CD4-positive, alpha-beta T cell treated with Interferon alpha-2 for 1 hour (primary cell): ENCODE measurements at regions not wholly inside any gene's neighbourhood (a gene's known extent, or its start where the extent isn't known, plus 50 kb on each side); places are given as distances from the start of the nearest gene placed in this dataset.
"Not testable (repeated sequence)": the region's sequence is repeated elsewhere in the genome, so short reads cannot be mapped to it uniquely, and the experiment has no call there.

Experiments
- DNase-seq, 2 donors: peaks; one replicate each; pipeline ENCODE4 v3.0.0-alpha.2; 2020 to 2022

- DNase-seq: no peak
Measured at GRCh38 chr11:87454241-87454640, 416.5 kb downstream of the TMEM135 start.

- no peak for DNase-seq
Measured at GRCh38 chr11:87453531-87454089, 415.9 kb downstream of the TMEM135 start.

- DNase-seq: not testable (repeated sequence)
Measured at GRCh38 chr11:87452025-87452424, 414.3 kb downstream of the TMEM135 start.

- no peak for DNase-seq
Measured at GRCh38 chr11:87451395-87451794, 413.7 kb downstream of the TMEM135 start.

- no peak for DNase-seq
Measured at GRCh38 chr11:87447606-87448005, 409.9 kb downstream of the TMEM135 start.

DNA sequence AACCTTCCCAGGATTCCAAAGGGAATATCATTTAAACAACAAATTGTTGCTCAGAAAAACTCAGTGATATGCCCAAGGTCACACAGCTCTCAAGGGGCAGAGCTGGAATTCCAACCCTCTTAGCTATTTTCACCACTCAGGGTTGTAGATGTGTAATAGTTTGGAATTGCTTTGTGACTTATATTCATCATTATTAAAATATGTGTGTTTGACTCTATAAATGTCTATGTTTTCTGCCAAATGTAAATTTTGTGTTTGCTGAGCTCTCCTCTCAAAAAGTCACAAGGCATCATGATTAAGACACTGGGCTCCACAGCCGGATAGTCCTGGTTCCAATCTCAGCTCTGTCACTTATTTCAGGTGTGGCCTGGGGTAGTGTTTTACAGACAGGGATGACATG, 407.3 kb downstream of the TMEM135 start:
- DNase-seq: no peak

- no peak for DNase-seq
Measured at GRCh38 chr11:87443707-87444106, 406.0 kb downstream of the TMEM135 start.

- DNase-seq: no peak
Measured at GRCh38 chr11:87440076-87440770, 402.5 kb downstream of the TMEM135 start.

- no peak for DNase-seq
Measured at GRCh38 chr11:87438416-87438815, 400.7 kb downstream of the TMEM135 start.

DNA sequence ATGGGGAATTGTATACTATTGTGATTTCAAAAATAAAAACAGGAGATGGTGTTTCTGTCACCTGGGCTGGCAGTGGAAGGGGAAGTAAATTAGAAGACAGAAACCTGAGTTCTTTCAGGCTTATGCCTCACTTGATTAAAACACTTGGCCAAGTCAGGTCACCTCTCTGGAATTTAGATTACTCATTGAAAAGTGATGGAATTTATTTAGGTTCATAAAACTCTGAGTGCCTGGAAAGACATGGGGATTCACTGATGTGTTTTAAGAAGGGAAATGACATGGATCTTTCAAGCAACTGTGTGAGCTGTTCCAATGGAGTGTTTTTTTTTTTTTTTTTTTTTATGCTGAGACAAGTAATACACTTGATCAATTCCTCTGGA, 400.1 kb downstream of the TMEM135 start:
- DNase-seq: no peak

DNA sequence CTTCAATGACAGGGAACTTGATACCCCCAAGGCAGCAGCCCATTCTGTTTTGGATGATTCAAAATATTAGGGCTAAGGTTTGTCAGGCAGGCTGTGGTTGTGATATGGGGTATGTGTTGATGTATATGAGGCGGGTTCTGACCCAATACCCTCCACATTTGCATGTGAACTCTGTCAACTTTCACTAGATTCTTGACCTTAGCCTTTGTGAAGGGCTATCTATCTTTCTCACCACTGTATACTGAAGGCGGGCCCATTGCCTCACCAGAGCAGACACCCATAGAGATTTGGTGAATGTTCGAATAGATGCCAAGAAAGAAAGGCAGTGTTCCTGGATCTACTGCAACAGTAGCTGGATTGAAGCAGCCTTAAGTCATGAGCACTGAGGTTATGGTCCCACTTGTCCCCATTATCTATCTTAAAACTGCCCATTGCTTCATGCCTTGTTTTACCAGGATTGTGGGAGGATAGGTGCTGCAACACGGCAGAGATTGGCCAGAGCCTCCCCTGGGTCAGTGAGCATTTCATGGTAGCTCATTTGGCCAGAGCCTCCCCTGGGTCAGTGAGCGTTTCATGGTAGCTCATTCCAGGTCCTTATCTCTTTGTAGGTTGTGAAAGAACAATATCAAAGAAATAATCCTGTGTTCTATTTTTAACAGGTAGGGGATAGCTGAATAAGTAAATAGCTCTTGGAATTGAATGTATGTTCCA, 399.6 kb downstream of the TMEM135 start:
- no peak for DNase-seq

- DNase-seq: no peak
Measured at GRCh38 chr11:87432022-87432421, 394.3 kb downstream of the TMEM135 start.

GRCh38 chr11:87431392-87431791, 393.7 kb downstream of the TMEM135 start:
- no peak for DNase-seq

DNA sequence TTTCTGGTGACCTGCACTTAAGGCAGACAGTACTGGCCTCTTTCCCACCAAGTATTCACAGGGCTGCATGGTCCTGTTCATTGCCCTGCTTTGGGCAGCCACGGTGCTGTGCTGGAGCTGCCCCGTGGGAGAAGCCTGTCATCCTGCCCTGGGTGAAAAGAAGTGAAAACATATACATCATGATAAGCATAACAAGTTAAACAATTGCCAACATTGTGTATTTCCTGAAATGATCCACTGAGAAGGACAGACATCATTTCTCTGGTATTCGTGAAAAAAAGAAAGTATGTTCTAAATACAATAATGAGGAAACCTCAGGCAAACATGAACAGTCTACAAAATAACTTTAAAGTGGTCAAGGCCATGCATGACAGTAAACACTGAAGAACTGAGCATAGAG, 393.1 kb downstream of the TMEM135 start:
- DNase-seq: no peak

DNA sequence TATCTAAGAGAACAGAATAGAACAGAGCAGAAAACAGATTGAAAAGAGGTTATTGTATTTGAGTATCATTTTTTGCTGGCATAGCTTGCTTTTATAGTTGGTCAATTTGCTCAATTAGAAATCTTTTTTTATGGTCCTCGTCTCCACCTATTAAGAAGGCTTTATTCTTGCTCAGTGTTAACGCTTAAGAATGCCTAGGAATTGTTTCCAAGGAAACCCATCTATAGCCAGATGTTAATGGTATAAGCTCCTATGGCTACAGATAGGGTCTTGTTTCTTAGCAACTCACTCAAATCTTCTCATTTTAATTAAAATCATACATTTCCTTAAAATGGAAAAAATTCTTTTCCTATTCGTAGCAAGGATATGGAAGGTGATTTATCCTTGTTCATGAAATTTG, 392.3 kb downstream of the TMEM135 start:
- no peak for DNase-seq

GRCh38 chr11:87428266-87428665, 390.5 kb downstream of the TMEM135 start:
- DNase-seq: no peak

DNA sequence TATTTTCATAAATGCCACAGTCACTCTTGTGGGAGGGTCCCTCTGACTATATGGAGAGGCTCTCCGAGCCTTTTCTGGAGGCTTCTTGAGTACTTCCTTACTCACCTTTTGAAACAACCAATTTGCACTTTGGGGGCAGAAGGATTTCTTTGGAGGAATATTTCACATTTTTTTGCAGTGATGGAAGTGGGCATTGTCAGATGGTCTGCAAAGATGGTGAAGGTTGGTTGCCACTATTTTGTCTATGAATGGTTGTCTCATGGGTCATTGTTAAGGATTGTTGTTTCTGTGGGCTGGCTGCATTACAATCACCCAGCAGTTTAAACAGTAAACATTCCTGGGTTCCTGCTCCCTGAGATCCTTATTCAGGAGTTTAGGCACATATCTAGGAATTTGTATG, 388.2 kb downstream of the TMEM135 start:
- DNase-seq: no peak

GRCh38 chr11:87425391-87425790, 387.7 kb downstream of the TMEM135 start:
- DNase-seq: no peak

- DNase-seq: no peak
Measured at GRCh38 chr11:87423161-87423560, 385.4 kb downstream of the TMEM135 start.

DNA sequence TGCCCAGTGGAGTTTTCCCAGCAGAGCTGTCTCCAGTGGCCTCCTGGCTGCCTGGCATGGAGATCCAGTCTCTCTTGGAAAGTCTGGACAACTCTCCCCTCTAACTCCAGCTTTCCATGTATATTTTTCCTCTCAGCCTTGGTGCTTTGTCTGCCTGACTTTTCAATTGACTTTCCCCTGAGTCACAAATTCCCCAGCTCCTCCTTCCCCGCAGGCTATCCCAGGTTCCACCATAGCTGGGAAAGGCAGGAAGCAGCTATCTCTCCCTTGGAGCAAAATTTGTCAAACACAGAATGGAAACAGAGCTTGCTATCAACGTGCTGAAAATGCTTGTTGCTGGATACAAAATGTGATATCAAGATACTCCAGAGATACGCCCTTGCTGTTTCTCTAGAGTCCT, 384.8 kb downstream of the TMEM135 start:
- DNase-seq: no peak

- DNase-seq: peak in 1 of 2 donors; percentile 52
Measured at GRCh38 chr11:87421422-87421821, 383.7 kb downstream of the TMEM135 start.

- DNase-seq: no peak
Measured at GRCh38 chr11:87417951-87418350, 380.2 kb downstream of the TMEM135 start.

DNA sequence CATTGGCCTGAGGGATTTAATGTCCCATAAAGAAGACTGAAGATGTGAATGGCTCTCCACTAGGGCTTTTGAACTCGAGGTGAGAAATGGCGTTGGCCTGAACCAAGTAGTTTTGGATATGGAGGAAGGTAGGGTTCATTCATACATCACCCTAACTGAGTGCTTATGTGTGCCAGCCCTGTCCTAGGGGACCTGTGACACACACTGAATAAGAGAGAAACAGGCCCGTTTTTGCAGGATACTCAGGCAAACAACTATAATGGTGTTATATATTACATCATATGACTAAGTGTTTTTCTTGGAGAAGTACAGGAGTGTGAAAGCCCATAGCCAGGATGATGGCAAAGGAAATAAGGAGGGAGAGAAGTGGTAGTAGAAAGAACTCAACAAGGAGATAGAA, 368.1 kb downstream of the TMEM135 start:
- no peak for DNase-seq

GRCh38 chr11:87405356-87405755, 367.6 kb downstream of the TMEM135 start:
- DNase-seq: no peak
